ENCODE measurements at regions not wholly inside any gene's neighbourhood (a gene's known extent, or its start where the extent isn't known, plus 50 kb on each side); places are given as distances from the start of the nearest gene placed in this dataset.

- H3K36me3 Mint-ChIP-seq: no peaks in the 10 kb centered on the region
- H3K9me3 Mint-ChIP-seq: no peaks in the 10 kb centered on the region
- no peaks in the 10 kb centered on the region for H3K27me3 Mint-ChIP-seq (ENCODE audit: low read depth)
- no peak for TF ChIP-seq CTCF (IDR thresholded peaks at IDR 0.05; ENCODE audit: unreplicated experiment)
- H3K4me3 Mint-ChIP-seq: peak overlapping the region; percentile 24
- peaks cover 27% of the 10 kb centered on the region for H3K4me1 Mint-ChIP-seq
- DNase-seq (ENCODE audit: low spot score in 2 of 2, unreplicated experiment in 2 of 2): no peak
- peak overlapping the region; percentile 88 for H3K27ac Mint-ChIP-seq
Observed at GRCh38 chr12:67826946-67827720, 162.1 kb upstream of the IFNG-AS1 start.

DNA sequence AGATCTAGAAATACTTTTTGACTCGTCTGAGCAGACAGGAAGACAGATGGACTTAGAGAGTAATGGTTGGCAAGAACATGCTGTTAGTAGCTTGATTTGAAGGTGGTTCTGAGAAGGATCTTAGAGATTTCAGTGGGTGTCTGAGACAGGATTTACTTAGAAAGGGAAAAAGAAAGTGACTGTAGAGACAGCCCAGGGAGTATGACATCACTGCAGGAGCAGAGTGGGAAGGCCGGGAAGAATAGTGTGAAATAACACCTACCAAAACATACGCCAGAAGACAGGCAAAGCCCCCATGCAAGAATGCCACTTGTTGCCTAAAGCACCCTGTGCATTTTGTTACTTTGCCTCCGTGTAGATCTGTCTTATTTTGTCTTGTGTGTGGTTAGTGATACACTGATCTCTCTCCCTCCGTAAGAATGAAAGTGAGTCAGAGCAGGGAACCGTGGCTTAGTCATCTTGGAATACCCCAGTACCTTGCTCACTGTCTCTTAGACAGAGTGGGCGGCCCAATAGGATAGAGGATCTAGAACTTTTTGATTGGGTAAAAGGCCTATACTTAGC, 161.3 kb upstream of the IFNG-AS1 start:
- DNase-seq (ENCODE audit: low spot score in 2 of 2, unreplicated experiment in 2 of 2): no peak
- peaks cover 26% of the 10 kb centered on the region for H3K4me1 Mint-ChIP-seq
- no peaks in the 10 kb centered on the region for H3K36me3 Mint-ChIP-seq
- peak overlapping the region; percentile 24 for H3K4me3 Mint-ChIP-seq
- no peaks in the 10 kb centered on the region for H3K27me3 Mint-ChIP-seq (ENCODE audit: low read depth)
- H3K9me3 Mint-ChIP-seq: no peaks in the 10 kb centered on the region
- no peak for TF ChIP-seq CTCF (IDR thresholded peaks at IDR 0.05; ENCODE audit: unreplicated experiment)
- H3K27ac Mint-ChIP-seq: peak overlapping the region; percentile 88

GRCh38 chr12:67829896-67830295, 159.4 kb upstream of the IFNG-AS1 start:
- no peaks in the 10 kb centered on the region for H3K36me3 Mint-ChIP-seq
- DNase-seq (ENCODE audit: low spot score in 2 of 2, unreplicated experiment in 2 of 2): no peak
- H3K4me3 Mint-ChIP-seq: no peak overlapping the region
- no peak for TF ChIP-seq CTCF (IDR thresholded peaks at IDR 0.05; ENCODE audit: unreplicated experiment)
- H3K4me1 Mint-ChIP-seq: peaks cover 25% of the 10 kb centered on the region
- peaks cover 3% of the 10 kb centered on the region for H3K9me3 Mint-ChIP-seq
- no peaks in the 10 kb centered on the region for H3K27me3 Mint-ChIP-seq (ENCODE audit: low read depth)
- H3K27ac Mint-ChIP-seq: no peak overlapping the region

- no peak overlapping the region for H3K4me3 Mint-ChIP-seq
- H3K9me3 Mint-ChIP-seq: peaks cover 24% of the 10 kb centered on the region
- no peak for DNase-seq (ENCODE audit: low spot score in 2 of 2, unreplicated experiment in 2 of 2)
- no peaks in the 10 kb centered on the region for H3K27me3 Mint-ChIP-seq (ENCODE audit: low read depth)
- no peaks in the 10 kb centered on the region for H3K36me3 Mint-ChIP-seq
- H3K4me1 Mint-ChIP-seq: peaks cover 16% of the 10 kb centered on the region
- H3K27ac Mint-ChIP-seq: no peak overlapping the region
- no peak for TF ChIP-seq CTCF (IDR thresholded peaks at IDR 0.05; ENCODE audit: unreplicated experiment)
Observed at GRCh38 chr12:67832155-67832554, 157.1 kb upstream of the IFNG-AS1 start.

DNA sequence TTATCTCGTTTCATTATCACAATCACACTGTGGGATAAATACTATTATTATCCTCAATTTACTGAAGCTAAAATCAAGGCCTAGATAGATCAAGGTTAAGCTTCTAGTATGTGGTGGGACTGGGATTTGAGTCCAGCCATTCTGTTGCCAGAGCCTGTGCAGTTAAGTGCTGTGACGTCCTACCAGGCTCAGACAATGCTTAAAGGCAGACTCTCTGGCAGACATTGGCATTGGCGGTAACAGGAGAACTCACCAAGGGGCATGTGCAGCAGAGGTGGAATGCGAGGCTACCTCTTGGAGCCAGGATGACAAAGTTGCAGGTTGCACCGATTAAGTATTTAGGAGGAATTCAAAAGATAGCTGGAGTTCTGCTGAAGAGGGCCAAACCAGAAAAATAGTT, 155.6 kb upstream of the IFNG-AS1 start:
- H3K36me3 Mint-ChIP-seq: peaks cover under 1% of the 10 kb centered on the region
- H3K4me1 Mint-ChIP-seq: peaks cover 3% of the 10 kb centered on the region
- no peak for DNase-seq (ENCODE audit: low spot score in 2 of 2, unreplicated experiment in 2 of 2)
- TF ChIP-seq CTCF (IDR thresholded peaks at IDR 0.05; ENCODE audit: unreplicated experiment): no peak
- H3K9me3 Mint-ChIP-seq: peaks cover 38% of the 10 kb centered on the region
- no peak overlapping the region for H3K4me3 Mint-ChIP-seq
- H3K27ac Mint-ChIP-seq: no peak overlapping the region
- no peaks in the 10 kb centered on the region for H3K27me3 Mint-ChIP-seq (ENCODE audit: low read depth)

Data from mesothelial cell of epicardium (in vitro differentiated cells).